Osteocyte (in vitro differentiated cells): ENCODE measurements at regions not wholly inside any gene's neighbourhood (a gene's known extent, or its start where the extent isn't known, plus 50 kb on each side); places are given as distances from the start of the nearest gene placed in this dataset.

Source experiments
- DNase-seq: peaks from one replicate; pipeline ENCODE4 v3.0.0; 2021; ENCODE audit warnings: mixed read lengths; ENCODE audit not compliant: unreplicated experiment; ENCODE audit errors: extremely low spot score
- H3K27ac Mint-ChIP-seq: one replicate; pipeline ENCODE4 v1.8.0; 2021; ENCODE audit warnings: mild to moderate bottlenecking, mixed read lengths; ENCODE audit not compliant: unreplicated experiment
- H3K27me3 Mint-ChIP-seq: one replicate; pipeline ENCODE4 v1.8.0; 2021; ENCODE audit warnings: mixed read lengths; ENCODE audit not compliant: unreplicated experiment
- H3K36me3 Mint-ChIP-seq: one replicate; pipeline ENCODE4 v1.8.0; 2021; ENCODE audit warnings: mixed read lengths; ENCODE audit not compliant: unreplicated experiment
- H3K4me1 Mint-ChIP-seq: one replicate; pipeline ENCODE4 v1.8.0; 2021; ENCODE audit warnings: mixed read lengths; ENCODE audit not compliant: unreplicated experiment
- H3K4me3 Mint-ChIP-seq: one replicate; pipeline ENCODE4 v1.8.0; 2021; ENCODE audit warnings: mild to moderate bottlenecking, moderate library complexity, mixed read lengths; ENCODE audit not compliant: unreplicated experiment
- H3K9me3 Mint-ChIP-seq: one replicate; pipeline ENCODE4 v1.8.0; 2021; ENCODE audit warnings: mixed read lengths; ENCODE audit not compliant: unreplicated experiment
- CTCF ChIP-seq: fragments of 200-600 bp; sonication (generic); IDR thresholded peaks from 2 replicates; pipeline ENCODE4 v1.5.0; 2021; ENCODE audit warnings: antibody characterized with exemption, mild to moderate bottlenecking, moderate library complexity

DNA sequence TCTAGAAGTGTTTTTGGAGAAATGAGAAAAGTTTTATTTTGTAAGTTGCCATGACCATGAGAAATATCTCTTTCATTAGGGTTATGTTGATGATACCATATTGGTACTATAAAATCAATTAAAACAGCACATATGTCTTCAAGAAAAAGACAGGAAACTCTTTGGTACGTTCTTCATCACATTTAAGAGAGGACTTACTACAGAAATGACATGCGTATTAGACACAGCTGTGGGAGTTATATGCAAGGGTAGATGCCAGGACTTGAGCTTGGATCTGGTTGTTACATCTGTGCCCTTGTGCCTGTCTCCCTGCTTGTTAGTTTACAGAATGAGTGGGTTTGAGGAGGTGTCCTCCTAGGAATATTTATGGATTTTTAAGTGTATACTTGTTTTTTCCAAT is 103.4 kb upstream of the P2RY1 start:
- no peak overlapping the region for H3K4me3 Mint-ChIP-seq
- TF ChIP-seq CTCF = no peak
- no peak for DNase-seq
- H3K27ac Mint-ChIP-seq = no peak overlapping the region
- peaks cover 10% of the 10 kb centered on the region for H3K27me3 Mint-ChIP-seq
- H3K9me3 Mint-ChIP-seq = no peaks in the 10 kb centered on the region
- no peaks in the 10 kb centered on the region for H3K36me3 Mint-ChIP-seq
- H3K4me1 Mint-ChIP-seq = no peaks in the 10 kb centered on the region

DNA sequence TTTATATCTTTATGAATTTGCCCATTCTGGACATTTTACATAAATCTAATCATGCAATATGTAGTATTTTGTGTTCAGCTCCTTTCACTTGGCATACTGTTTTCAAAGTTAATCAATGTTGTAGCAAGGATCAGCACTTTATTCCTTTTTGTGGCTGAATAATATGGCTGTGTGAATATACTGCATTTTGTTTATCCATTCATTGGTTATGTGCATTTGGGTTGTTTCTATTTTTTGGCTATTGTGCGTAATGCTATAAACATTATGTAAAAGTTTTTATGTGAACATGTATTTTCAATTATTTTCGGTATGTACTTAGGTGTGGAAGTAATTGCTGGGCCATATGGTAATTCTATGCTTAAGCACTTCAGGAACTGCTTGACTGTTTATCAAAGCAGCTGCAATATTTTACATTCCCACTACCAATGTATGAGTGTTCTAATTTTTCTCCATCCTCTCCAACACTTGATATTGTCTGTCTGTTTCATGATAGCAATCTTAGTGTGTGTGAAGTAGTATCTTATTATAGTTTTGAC is 101.3 kb upstream of the P2RY1 start:
- Mint-ChIP-seq H3K36me3 (no peaks in the 10 kb centered on the region), H3K4me3 (no peak overlapping the region), H3K27ac (no peak overlapping the region), H3K9me3 (no peaks in the 10 kb centered on the region), H3K4me1 (peaks cover 3% of the 10 kb centered on the region), H3K27me3 (peaks cover 8% of the 10 kb centered on the region)
- TF ChIP-seq CTCF = no peak
- DNase-seq = no peak

- no peak overlapping the region for H3K27ac Mint-ChIP-seq
- DNase-seq = no peak
- peaks cover 17% of the 10 kb centered on the region for H3K27me3 Mint-ChIP-seq
- H3K36me3 Mint-ChIP-seq = no peaks in the 10 kb centered on the region
- H3K4me3 Mint-ChIP-seq = no peak overlapping the region
- peaks cover 3% of the 10 kb centered on the region for H3K4me1 Mint-ChIP-seq
- H3K9me3 Mint-ChIP-seq = no peaks in the 10 kb centered on the region
- no peak for TF ChIP-seq CTCF
Observed at GRCh38 chr3:152737021-152737908, 97.7 kb upstream of the P2RY1 start.

DNA sequence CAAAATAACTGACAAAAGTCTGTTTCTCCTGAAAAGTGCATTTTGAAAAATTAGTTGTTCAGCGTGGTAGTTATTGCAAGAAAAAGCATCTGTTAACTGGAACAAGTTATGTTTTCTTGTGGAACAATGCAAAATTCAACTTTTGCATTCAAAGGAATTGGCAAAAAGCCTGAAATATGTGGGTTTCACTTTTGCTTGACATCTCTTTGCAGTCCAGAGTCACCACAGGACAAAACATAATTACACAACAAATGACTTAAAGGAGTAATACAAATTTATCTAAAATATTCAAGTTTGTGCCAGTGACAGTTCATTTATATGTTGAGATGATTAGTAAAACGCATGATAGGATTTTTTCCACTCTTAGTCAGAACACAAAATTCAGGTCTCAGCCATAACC is 96.3 kb upstream of the P2RY1 start:
- H3K27me3 Mint-ChIP-seq = peaks cover 20% of the 10 kb centered on the region
- no peak for TF ChIP-seq CTCF
- H3K4me1 Mint-ChIP-seq = peaks cover 3% of the 10 kb centered on the region
- no peak overlapping the region for H3K27ac Mint-ChIP-seq
- H3K4me3 Mint-ChIP-seq = no peak overlapping the region
- H3K9me3 Mint-ChIP-seq = no peaks in the 10 kb centered on the region
- H3K36me3 Mint-ChIP-seq = no peaks in the 10 kb centered on the region
- DNase-seq = no peak
